Lung microvascular endothelial cell (primary cell): ENCODE measurements at regions not wholly inside any gene's neighbourhood (a gene's known extent, or its start where the extent isn't known, plus 50 kb on each side); places are given as distances from the start of the nearest gene placed in this dataset.
"Not testable (repeated sequence)": the region's sequence is repeated elsewhere in the genome, so short reads cannot be mapped to it uniquely, and the experiment has no call there.

Experiments used
- DNase-seq, 2 donors: peaks; one replicate each; pipeline versions ENCODE4 v3.0.0 to v3.0.0-alpha.2; 2010; ENCODE audit warnings: low read depth in 2 of 2

DNA sequence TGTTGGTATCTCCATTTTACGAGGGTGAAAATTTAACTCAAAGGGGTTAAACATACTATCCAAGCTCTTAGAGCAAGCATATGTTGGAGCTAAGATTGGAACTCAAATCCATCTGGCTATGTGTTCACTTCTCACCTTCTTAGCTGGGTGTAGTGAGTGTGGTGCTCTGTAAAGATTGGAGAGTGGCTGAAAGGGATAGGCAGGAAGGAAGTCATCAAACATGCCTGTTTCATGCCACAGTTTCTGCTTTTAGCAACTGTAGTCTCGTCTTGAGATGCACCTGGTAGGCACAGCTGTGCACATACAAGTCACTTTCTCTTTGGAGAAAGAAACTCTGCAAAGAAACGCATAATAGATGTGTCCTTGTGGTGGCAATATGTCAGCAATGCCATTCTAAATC lies 189.1 kb upstream of the MDFIC2 start:
- no peak for DNase-seq

DNA sequence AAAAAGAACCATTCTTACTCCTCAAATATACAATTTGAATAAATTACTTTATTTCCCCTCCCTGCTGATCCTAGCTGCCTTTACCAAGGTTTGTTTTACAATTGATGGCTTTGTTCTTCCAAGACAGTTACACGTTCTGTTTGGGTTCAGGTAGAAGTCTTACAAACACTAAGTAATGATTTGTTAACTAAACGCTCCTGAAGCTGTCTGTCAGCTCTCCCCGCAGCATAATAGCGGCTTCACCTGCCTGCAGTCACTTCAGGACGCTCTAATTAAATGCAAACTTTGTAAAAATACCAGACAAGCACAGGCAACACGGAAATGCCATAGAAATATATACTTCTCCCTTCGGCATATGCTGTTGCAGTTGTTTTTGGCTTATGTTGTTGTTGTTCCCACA lies 176.4 kb upstream of the MDFIC2 start:
- DNase-seq: no peak

DNA sequence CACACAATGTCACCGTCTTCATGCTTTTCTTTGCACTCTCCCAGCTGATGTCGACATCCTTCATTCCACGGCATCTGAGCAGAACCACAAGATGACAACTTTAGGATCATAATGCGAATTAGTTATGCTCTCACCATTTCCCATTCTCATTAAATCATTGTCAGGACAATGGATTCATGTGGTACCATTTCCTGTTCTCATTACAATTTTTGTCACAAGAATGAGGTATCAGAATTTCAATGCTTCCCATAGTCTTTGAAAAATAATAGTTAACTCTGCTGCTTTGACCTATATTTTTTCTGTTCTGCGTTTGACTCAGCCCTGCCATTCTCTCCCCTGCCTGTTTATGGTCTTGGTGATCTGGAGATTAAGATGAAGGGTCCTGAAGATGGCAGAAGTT lies 175.7 kb upstream of the MDFIC2 start:
- peak in 1 of 2 donors; percentile 0 for DNase-seq

DNA sequence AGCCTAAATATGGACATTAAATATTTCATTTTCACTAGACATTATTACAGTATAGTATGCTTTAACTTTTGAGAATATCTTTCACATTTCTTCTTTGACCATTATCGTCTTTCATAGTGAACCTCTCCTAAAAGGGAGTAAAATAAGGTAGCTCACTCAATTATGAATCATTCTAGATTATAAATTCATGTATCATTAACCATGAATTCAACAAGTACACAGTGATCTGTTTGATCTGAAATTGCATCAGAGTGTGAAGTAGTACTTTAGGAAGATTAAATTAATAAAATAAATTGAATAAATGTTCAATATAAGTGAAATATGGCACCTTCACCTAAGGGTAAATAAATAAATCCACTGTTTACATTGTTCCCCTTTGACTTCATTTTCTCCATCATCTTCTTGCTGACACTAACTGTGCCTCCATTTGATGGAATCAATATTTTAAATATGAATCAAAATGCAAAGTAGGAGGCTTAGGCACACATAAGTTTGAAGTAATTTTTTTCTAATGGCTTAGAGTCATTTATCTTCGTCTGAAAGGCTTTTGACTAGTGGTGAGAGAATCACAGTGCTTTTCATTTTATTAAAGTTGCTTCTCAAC lies 174.1 kb upstream of the MDFIC2 start:
- no peak for DNase-seq

DNA sequence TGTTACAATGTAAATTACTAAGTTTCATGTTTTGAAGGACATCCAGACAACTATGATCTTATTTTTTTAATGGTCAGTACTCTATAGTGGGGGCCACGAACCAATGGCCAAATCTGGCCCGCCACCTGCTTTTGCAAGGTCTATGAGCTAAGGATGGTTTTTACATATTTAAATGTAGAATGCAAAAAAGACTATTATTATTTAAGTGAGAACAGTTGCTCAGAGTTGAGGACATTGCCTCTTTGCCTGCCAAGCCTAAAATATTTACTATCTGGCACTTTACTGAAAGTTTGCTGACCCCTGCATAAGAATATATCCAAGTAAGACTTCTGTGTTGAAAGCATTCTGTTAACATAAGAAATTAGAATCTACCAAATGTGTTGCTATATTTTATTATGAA lies 163.7 kb upstream of the MDFIC2 start:
- no peak for DNase-seq

DNA sequence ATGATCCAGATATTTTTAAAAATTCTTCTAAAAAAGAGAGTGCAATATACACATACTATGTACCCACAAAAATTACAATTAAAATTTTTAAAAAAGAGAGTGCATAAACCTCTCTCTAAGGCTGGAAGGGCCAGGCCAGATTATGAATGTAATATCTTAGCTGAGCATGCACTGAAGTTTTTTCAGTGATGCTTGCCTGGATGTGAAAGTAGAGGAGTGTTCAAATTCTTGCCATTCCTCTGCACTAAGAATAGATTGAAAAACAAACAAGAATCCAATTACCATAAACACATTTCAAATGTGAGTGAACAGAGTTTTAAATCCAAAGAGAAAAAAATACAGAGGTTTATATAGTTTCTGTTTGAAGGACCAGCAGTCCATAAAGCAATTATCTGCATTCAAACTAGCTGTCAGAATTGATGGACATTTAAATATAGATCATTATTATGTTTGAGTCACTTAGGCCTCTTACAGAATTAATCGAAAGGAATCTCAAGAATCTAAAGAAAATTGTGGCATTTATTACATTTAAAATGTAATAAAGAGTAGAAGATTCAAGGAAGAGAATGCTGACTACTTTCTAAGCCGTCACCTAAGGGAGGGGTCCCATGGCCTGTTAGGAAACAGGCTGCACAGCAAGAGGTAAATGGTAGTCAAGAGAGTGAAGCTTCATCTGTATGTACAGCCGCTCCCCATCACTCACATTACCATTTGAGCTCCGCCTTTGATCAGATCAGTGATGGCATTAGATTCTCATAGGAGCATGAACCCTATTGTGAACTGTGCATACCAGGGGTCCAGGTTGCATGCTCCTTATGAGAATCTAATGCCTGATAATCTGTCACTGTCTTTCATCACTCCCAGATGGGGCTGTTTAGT lies 159.3 kb upstream of the MDFIC2 start:
- no peak for DNase-seq

DNA sequence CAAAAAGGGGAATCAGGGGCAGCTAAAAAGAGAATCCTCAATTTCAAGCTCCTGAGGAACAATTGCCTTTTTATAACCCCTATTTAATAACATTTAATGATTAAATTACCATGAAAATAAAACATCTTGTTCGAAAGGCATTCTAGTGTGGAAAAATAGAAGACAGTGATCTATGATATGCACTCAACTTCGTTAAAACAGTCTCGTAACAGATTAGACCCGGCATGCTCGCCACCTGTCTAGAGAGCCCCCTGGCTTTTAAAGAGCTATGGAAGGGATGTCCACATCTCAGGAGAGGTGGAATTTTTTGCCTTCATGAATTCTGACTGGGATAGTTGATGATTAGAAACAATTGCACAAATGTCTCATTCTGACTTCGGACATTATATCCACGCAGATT lies 153.7 kb upstream of the MDFIC2 start:
- DNase-seq: no peak

DNA sequence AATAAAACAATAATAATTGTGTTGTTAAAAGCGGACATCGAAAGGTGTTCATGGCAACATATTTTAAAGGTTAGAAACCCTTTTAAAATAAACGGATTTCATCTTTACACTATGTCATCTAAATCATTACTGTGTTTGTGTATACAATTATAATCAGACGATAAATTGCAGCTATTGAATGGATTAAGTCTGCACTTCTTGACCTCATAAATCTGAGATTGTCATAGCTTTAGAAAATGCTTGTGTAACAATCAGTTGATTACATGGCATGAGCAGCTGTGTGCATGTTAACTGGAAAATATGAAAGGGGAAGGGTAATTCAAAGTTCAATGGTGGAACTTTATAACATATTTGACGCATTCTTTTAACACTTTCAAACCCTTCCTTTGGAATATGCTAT lies 152.4 kb upstream of the MDFIC2 start:
- DNase-seq: no peak

DNA sequence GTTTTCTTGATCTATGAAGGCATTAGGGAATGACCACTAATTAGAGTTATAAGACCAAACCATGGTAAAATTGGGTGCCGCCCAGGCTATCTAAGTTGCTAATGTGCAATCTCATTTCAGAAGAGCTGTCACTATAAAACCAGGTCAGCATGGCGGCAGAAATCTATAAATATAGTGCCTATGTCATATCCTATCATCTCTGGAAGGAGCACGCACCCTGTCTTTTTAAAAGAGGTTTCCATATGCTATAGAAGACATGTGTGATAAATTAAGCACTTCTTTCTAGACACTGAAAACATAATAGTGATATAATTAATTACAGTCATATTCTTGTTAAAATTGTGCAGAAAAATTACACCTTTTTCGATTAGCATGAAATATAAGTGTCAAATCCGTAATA lies 152.0 kb upstream of the MDFIC2 start:
- no peak for DNase-seq

DNA sequence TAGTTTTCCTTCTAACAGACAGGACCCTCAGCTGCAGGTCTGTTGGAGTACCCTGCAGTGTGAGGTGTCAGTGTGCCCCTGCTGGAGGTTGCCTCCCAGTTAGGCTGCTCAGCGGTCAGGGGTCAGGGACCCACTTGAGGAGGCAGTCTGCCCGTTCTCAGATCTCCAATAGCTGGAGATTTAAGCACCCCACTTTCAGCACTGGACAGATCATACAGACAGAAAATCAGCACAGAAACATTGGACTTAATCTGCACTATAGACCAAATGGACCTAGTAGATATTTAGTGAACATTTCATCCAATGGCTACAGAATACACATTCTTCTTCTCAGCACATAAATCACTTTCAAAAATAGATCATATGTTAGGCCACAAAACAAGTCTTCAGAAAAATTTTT lies 137.8 kb upstream of the MDFIC2 start:
- not testable (repeated sequence) for DNase-seq

DNA sequence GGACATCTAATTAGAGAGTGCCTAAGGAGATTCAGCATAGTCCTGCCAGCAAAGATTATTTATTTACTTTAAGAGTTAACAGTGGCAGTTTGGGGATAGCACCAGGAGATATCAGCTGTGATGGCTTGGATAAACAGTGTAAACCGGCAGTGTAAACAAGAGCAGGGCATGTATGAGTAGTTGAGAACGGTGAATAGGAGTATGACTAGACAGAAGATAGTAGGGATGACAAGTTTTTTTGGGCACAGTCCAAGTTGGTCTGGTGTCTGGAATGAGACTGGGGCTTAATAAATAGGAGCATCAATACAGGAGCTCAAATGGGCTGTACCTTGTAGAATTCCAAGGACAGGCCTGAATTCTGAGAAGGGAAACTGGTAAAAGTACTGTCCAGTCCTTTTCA lies 123.0 kb upstream of the MDFIC2 start:
- not testable (repeated sequence) for DNase-seq

DNA sequence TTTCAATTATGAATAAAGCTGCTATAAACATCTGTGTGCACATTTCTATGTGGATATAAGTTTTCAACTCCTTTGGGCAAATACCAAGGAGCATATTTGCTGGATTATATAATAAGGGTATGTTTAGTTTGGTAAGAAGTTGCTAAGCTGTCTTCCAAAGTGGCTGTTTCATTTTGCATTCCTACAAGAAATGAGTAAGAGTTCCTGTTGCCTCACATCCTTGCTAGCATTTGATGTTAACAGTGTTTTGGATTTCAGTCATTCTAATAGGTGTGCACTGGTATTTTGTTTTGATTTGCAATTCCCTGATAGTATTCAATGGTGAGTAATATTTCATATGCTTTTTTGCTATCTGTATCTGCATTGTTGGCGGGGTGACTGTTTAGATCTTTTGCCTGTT lies 120.7 kb upstream of the MDFIC2 start:
- DNase-seq: no peak

DNA sequence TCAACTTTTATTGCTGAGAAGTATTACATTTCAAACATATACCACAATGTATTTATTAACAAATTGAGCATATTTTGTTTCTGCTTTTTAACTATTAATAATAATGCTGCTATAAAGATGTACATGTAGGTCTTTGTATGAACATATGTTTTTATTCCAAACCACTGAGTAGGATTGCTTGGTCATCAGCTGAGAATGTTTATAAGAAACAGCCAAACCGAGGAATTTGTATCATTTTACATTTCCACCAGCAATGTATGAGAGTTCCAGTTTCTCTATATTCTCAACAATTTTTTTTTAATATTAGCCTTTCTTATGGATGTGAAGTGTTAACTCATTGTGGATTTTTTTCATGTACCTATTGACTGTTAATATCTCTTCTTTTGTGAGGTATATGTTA lies 119.5 kb upstream of the MDFIC2 start:
- no peak for DNase-seq

DNA sequence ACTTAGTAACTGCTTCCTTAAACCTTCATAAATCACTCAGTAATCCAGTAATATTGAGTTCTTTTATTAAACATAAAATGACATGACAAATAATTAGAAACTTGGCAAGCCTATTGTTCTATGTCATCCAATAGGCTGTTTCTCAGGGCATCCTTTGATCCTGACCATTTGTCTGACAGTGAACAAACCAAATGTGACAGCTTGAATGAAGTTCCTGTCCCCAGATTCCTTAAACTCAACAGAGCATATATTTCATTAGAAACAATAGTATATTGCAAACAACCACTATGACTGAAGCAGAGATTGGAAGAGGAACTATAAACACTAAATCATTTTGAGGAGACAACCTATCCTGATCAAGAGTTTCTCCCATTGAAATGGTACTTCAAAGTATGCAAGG lies 113.6 kb upstream of the MDFIC2 start:
- DNase-seq: no peak

DNA sequence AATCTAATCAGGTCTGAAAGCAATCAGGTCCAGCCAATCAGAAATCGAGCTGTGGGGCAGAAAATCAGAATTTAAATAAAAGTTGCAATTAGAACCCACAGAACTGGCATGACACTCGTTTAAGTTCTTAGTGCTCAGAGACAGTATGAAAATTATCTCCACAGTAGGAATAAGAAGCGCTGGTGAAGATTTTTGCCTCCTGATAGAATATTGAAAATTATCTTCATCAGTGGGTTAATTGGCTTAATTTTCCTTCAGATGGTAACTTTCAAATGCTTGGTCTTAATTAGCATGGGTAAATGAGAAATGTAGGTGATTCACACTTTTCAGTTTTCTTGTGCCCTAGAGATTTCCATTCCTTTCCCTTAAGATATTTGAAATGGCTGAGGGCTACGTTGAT lies 109.1 kb upstream of the MDFIC2 start:
- no peak for DNase-seq

DNA sequence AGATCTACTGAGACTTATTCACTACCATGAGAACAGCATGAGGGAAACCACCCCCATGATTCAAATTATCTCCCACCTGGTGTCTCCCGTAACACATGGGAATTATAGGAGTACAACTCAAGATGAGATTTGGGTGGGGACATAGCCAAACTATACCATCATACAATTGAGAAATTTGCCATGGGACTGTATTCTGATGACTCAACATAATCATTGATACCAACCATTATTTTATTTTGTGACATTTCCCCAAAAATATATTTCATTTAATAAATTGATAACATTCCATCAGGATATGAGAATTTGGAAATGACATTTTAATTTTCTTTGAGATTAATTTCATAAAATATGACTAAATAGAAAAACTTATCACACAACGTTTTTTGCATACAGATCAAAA lies 96.6 kb upstream of the MDFIC2 start:
- no peak for DNase-seq

DNA sequence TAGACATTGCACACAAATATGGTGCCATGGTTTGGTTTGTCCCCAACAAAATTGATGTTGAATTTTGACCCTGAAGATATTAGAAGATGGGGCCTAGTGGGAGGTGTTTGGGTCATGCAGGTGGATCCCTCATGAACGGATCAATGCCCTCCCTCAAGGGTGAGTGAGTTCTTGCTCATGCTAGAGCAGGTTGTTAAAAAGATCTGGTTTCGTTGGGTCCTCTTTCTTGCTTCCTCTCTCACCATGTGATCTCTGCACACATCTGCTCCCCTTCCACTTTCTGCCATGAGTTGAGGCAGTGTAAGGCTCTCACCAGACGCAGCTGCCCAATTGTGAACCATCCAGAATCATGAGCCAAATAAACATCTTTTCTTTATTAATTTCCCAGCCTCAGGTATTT lies 87.8 kb upstream of the MDFIC2 start:
- DNase-seq: no peak

DNA sequence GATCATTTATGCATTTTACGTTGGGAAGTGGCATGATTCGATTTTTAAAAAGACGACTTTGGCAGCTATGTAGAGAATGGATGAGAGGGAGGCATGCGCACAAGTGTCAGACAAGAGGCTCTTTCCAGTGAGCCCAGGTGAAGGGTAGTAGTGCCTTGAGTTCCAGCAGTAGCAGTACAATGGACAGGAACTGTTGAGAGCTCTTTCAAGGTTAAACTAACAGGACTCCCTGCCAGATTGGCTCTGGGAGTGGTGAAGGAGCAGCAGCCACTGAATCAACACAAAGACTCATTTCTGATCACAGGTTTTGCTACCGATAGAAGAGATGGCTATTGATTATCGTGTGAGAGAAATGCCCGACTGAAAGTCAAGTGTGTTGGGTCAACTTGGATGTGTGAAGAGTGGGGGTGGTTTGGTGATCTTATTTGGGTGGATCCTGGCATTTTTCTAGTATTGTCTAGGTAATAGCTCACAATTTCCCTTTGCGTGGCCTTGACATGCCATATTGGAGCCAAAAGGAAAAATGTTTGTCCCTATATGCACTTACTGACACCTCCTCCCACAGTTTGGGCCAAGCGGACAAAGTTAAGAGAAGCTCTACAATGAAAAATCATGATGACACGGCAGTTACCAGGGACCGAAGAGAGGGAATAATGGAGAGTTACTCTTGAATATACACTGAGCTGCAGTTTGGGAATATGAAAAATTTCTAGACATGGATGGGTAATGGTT lies 81.6 kb upstream of the MDFIC2 start:
- DNase-seq: no peak

DNA sequence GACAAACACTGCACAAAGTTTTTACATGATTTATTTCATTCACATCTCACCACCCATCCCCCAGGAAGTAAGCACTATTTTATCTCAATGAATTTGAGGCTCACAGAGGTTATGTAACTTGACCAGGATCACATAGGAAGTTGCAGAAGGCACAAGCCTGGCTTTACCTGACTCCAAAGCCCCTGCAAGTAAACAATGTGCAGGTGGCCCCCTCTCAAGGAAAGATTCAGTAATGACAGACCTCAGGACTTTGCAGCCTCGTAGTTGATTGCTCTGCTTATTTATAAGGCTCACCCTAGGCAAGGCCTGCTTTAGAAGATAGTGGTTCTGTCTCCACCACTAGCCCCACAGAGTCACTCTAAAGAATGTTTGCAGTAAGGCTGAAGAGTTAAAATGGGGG lies 79.8 kb upstream of the MDFIC2 start:
- no peak for DNase-seq

DNA sequence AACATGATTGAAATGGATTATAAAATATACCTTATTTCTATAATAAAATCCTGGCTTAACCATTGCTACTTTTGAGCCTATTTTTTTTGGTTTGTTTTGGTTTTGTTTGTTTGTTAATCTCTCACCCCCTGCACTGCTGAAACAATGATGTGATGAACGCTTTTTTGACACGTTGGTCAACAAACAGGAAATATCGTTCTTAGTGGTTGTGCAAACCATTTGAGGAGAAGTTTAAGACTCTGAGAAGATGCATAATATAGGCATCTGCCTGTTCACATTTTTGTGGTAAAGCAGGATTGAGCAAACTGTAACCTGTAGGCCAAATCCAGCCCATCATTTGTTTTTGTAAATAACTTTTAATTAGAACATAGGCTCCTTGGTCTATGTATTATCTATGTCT lies 75.5 kb upstream of the MDFIC2 start:
- no peak for DNase-seq

DNA sequence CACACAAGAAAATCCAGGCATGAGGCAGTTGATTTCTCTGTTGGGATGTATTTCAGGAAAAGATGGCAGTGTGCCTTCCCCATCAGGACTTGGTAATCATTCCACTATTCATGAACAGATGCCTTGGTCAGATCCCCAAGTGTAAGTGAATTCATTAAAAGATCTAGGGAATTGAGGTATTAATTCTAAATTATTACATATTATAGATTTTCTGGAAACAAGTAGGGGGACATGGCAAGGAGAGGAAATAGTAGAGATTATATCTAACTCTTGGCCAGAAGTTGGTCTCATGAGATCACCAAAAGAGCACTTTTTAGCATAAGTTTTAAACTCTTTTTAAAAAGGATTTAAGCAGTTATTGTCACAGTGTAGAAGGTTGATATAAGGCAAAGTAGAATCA lies 74.4 kb upstream of the MDFIC2 start:
- DNase-seq: no peak

DNA sequence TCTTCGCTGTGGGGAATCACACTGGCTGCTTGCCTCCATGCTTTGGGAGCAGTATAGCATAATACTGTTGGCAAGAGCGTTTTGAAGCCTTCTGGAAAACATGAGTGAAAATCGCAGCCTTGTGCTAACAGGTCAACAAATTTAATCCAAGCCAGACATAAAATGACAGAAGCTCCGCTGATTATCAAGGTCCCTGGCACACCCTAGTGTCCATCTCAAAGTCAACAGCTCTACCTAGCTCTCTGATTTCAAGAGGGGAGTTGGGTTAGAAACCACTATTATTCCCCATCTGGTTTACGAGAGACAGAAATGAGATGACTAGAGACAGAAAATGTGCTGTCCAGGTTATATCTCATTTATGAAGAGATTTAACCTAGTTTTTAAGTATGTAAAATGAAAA lies 73.6 kb upstream of the MDFIC2 start:
- DNase-seq: no peak

DNA sequence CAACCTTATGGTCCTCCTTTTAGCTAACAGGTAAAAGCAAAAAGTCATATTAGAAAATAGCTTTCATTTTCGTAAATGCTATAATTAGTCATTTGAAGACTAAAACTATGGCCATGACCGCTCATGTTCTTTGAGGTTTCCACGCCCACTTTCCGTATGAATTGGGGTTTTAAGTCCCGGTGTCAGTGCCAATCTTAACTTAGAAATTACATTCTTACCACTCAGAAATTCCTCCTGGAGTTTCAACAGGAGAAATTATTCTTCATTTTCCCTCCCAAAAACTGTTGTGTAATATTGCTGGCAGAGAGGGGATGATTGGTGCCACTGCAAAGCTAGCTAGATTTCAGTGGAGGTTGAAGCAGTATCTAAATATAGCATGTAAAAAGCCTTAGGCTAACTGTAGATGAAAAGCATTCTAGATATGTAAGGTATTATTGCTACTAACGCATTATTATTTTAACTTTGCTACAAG lies 71.0 kb upstream of the MDFIC2 start:
- DNase-seq: no peak
